GM12878 (cell line): ENCODE measurements at regions not wholly inside any gene's neighbourhood (a gene's known extent, or its start where the extent isn't known, plus 50 kb on each side); places are given as distances from the start of the nearest gene placed in this dataset.
A peak's percentile ranks its signal among the peaks of the same experiment; 100 is the strongest.

Experiments used
- ATAC-seq: fragments of 200-7000 bp; cut with Tn5 transposase; 3 replicates; pipeline ENCODE4 v1.9.1; 2020; ENCODE audit warnings: mild to moderate bottlenecking, moderate library complexity
- BruUV-seq: library from RNA; stranded (reverse); fragments of 400-500 nt; replicated peaks from 2 replicates; lab custom pipeline; 2021; lab: Mats Ljungman, UMichigan
- CTCF ChIA-PET: fragments of 300-600 bp; sonication (Branson Sonifier 250); formaldehyde crosslinking; extraction: SDS; loops from one replicate; lab custom pipeline; 2021; ENCODE audit warnings: inconsistent platforms; lab: Yijun Ruan, JAX
- POLR2A ChIA-PET: fragments of 350-600 bp; formaldehyde crosslinking; extraction: SDS; loops from one replicate; lab custom pipeline; 2021; ENCODE audit warnings: inconsistent platforms; lab: Charles Lee
- RAD21 ChIA-PET: fragments of 300-600 bp; sonication (Branson Sonifier 250); formaldehyde crosslinking; loops from one replicate; lab custom pipeline; 2023; ENCODE audit warnings: antibody characterized with exemption; ENCODE audit not compliant: unreplicated experiment; lab: Charles Lee
- SMC1A ChIA-PET: fragments of 300-600 bp; sonication (Branson Sonifier 250); formaldehyde crosslinking; loops from one replicate; lab custom pipeline; 2023; ENCODE audit not compliant: unreplicated experiment, uncharacterized antibody; lab: Charles Lee
- DNase-seq: peaks from one replicate; pipeline ENCODE4 v3.0.0-alpha.2; 2011; ENCODE audit warnings: low read depth, low spot score
- FAIRE-seq: peaks from 3 replicates; lab custom pipeline; 2011; peaks lifted over from hg19 to GRCh38; lab: Jason Lieb, UNC
- H2AFZ ChIP-seq: 2 replicates; pipeline ENCODE4 v1.6.0; 2011; ENCODE audit warnings: low read depth, low read length, control low read depth; ENCODE audit not compliant: control insufficient read depth
- H3K27ac ChIP-seq: 2 replicates; pipeline ENCODE4 v1.5.1; 2011; ENCODE audit warnings: control low read depth; ENCODE audit not compliant: control insufficient read depth, insufficient read depth
- H3K27me3 ChIP-seq, 2 experiments: replicated peaks in 1 of 2; 2 replicates each; pipeline versions ENCODE4 v1.6.0 to v1.6.1; 2011; ENCODE audit warnings: low read length in 1 of 2; ENCODE audit not compliant: control insufficient read depth in 2 of 2, insufficient read depth in 2 of 2
- H3K36me3 ChIP-seq, 2 experiments: 2 replicates each; pipeline ENCODE4 v1.5.1; 2011; ENCODE audit warnings: low read length in 1 of 2; ENCODE audit not compliant: control insufficient read depth in 2 of 2, insufficient read depth in 2 of 2
- H3K4me1 ChIP-seq: 2 replicates; pipeline ENCODE4 v1.6.1; 2011; ENCODE audit warnings: mild to moderate bottlenecking, low read length, moderate library complexity, mixed read lengths; ENCODE audit not compliant: control insufficient read depth, insufficient read depth
- H3K4me2 ChIP-seq: 2 replicates; pipeline ENCODE4 v1.6.0; 2011; ENCODE audit warnings: control low read depth; ENCODE audit not compliant: control insufficient read depth, insufficient read depth
- H3K4me3 ChIP-seq: fragments of 200-600 bp; sonication (generic); 2 replicates; pipeline ENCODE4 v1.5.1; 2016
- H3K79me2 ChIP-seq: 2 replicates; pipeline ENCODE4 v1.6.0; 2011; ENCODE audit warnings: low read length; ENCODE audit not compliant: control insufficient read depth, insufficient read depth
- H3K9ac ChIP-seq: 2 replicates; pipeline ENCODE4 v1.8.0; 2011; ENCODE audit warnings: low read length, control low read depth, mixed read lengths; ENCODE audit not compliant: control insufficient read depth, insufficient read depth
- H3K9me3 ChIP-seq: replicated peaks from 3 replicates; pipeline ENCODE4 v1.5.1; 2011; ENCODE audit warnings: mild to moderate bottlenecking, low read length; ENCODE audit not compliant: control insufficient read depth, insufficient read depth
- H4K20me1 ChIP-seq: 2 replicates; pipeline ENCODE4 v1.6.0; 2011; ENCODE audit not compliant: control insufficient read depth, insufficient read depth
- CREB1 ChIP-seq: IDR thresholded peaks from 2 replicates; pipeline ENCODE4 v1.6.1; 2012; ENCODE audit warnings: low read depth, mild to moderate bottlenecking, inconsistent platforms
- CUX1 ChIP-seq: IDR thresholded peaks from 2 replicates; pipeline ENCODE4 v1.6.1; 2012; ENCODE audit warnings: improper control_type of control experiment, low read depth, low read length; ENCODE audit not compliant: insufficient replicate concordance
- E2F4 ChIP-seq: IDR thresholded peaks from 2 replicates; pipeline ENCODE4 v1.6.1; 2012; ENCODE audit warnings: low read depth, low read length, improper control_type of control experiment
- ELK1 ChIP-seq: IDR thresholded peaks from 2 replicates; pipeline ENCODE4 v1.6.1; 2012; ENCODE audit warnings: low read depth, low read length, improper control_type of control experiment
- NFYA ChIP-seq: IDR thresholded peaks from 2 replicates; pipeline ENCODE4 v1.6.1; 2011; ENCODE audit warnings: low read depth, mild to moderate bottlenecking, low read length, improper control_type of control experiment, borderline replicate concordance
- NFYB ChIP-seq: IDR thresholded peaks from 2 replicates; pipeline ENCODE4 v1.6.1; 2011; ENCODE audit warnings: low read depth, mild to moderate bottlenecking, low read length, improper control_type of control experiment, moderate library complexity; ENCODE audit not compliant: insufficient read depth
- POLR2A ChIP-seq: IDR thresholded peaks from 2 replicates; pipeline ENCODE4 v1.6.1; 2011; ENCODE audit warnings: low read depth, mild to moderate bottlenecking, low read length
- RCOR1 ChIP-seq: conservative IDR thresholded peaks from 2 replicates; pipeline ENCODE4 v1.6.1; 2012; ENCODE audit warnings: low read depth, low read length, improper control_type of control experiment
- RELB ChIP-seq: fragments of 450-650 bp; IDR thresholded peaks from 2 replicates; pipeline ENCODE4 v1.6.1; 2017; ENCODE audit warnings: low read depth, mild to moderate bottlenecking, moderate library complexity
- WGBS: methylation state at CpG from one replicate; pipeline ENCODE4 v1.1.6; 2016; ENCODE audit warnings: low lambda C conversion rate; ENCODE audit not compliant: insufficient replicate concordance, insufficient coverage; ENCODE audit errors: missing lambda C conversion rate; 5-methylcytosine and 5-hydroxymethylcytosine counted together
- in situ Hi-C: fragments of 300-500 bp; cut with MboI; formaldehyde crosslinking; loops from 9 replicates; pipeline ENCODE4 v1.14.3; 2018; ENCODE audit warnings: mixed read lengths
- intact Hi-C: fragments of 100-400 bp; cut with micrococcal nuclease; formaldehyde crosslinking; loops from one replicate; pipeline ENCODE4 v1.14.2; 2022; ENCODE audit not compliant: unreplicated experiment

GRCh38 chr5:18605186-18605585 lies 970.9 kb downstream of the TAF11L14 start:
- H3K4me1 ChIP-seq, result no peaks in the 10 kb centered on the region
- ATAC-seq, result peak; percentile 69
- in situ Hi-C loops (no loop called here), intact Hi-C loops (no loop called here)
- CTCF ChIA-PET, result no interaction called here
- BruUV-seq, result no TSS peak
- TF ChIP-seq CREB1 (no peak), RELB (no peak), NFYA (no peak)
- no peaks in the 10 kb centered on the region for H3K27me3 ChIP-seq
- no peak overlapping the region for H3K9ac ChIP-seq
- DNase-seq, result no peak
- RAD21 ChIA-PET, result no interaction called here
- no peaks in the 10 kb centered on the region for H4K20me1 ChIP-seq
- no peak overlapping the region for H3K4me2 ChIP-seq
- POLR2A ChIA-PET, result no interaction called here
- H3K4me3 ChIP-seq, result no peak overlapping the region
- SMC1A ChIA-PET, result no interaction called here
- no peaks in the 10 kb centered on the region for H3K9me3 ChIP-seq
- no peak for FAIRE-seq
- H3K36me3 ChIP-seq, result no peaks in the 10 kb centered on the region
- no peak overlapping the region for H2AFZ ChIP-seq
- H3K79me2 ChIP-seq, result no peaks in the 10 kb centered on the region
- H3K27ac ChIP-seq, result no peak overlapping the region

GRCh38 chr5:18607570-18607969 lies 973.3 kb downstream of the TAF11L14 start:
- Histone ChIP-seq H3K36me3 (no peaks in the 10 kb centered on the region), H3K79me2 (no peaks in the 10 kb centered on the region), H3K9me3 (no peaks in the 10 kb centered on the region), H4K20me1 (no peaks in the 10 kb centered on the region), H3K4me2 (no peak overlapping the region), H3K4me1 (no peaks in the 10 kb centered on the region), H3K27ac (no peak overlapping the region), H3K27me3 (no peaks in the 10 kb centered on the region), H3K4me3 (no peak overlapping the region), H2AFZ (no peak overlapping the region), H3K9ac (no peak overlapping the region)
- DNase-seq (no peak), FAIRE-seq (no peak), ATAC-seq (no peak)
- RAD21 ChIA-PET, result no interaction called here
- BruUV-seq, result no TSS peak
- in situ Hi-C loops, result no loop called here
- intact Hi-C loops, result no loop called here
- POLR2A ChIA-PET, result no interaction called here
- SMC1A ChIA-PET, result no interaction called here
- CTCF ChIA-PET, result no interaction called here
- WGBS, result 18% methylated on average over 5 of the region's 5 CpGs
- TF ChIP-seq NFYB, result no peak
- TF ChIP-seq POLR2A, result no peak
- no peak for TF ChIP-seq ELK1
- no peak for TF ChIP-seq E2F4
- TF ChIP-seq CUX1, result no peak
- TF ChIP-seq RCOR1, result no peak
